ENCODE measurements at regions not wholly inside any gene's neighbourhood (a gene's known extent, or its start where the extent isn't known, plus 50 kb on each side); places are given as distances from the start of the nearest gene placed in this dataset.

GRCh38 chr3:139839014-139839413 lies 96.0 kb upstream of the CLSTN2 start:
- no peak overlapping the region for H3K4me3 ChIP-seq (ENCODE audit: low read depth, low read length)
- CTCF ChIA-PET = no interaction called here
- no peaks in the 10 kb centered on the region for H3K36me3 ChIP-seq (ENCODE audit: control insufficient read depth, insufficient read depth, low read length)
- H3K27me3 ChIP-seq (ENCODE audit: control insufficient read depth, insufficient read depth, low read length) = no peaks in the 10 kb centered on the region
- POLR2A ChIA-PET = no interaction called here
- no peak for DNase-seq (ENCODE audit: low read depth)
- TF ChIP-seq CTCF (IDR thresholded peaks at IDR 0.05; ENCODE audit: insufficient read depth, low read depth, low read length) = no peak

GRCh38 chr3:139838269-139838957 lies 96.6 kb upstream of the CLSTN2 start:
- no peaks in the 10 kb centered on the region for H3K36me3 ChIP-seq (ENCODE audit: control insufficient read depth, insufficient read depth, low read length)
- H3K4me3 ChIP-seq (ENCODE audit: low read depth, low read length) = no peak overlapping the region
- DNase-seq (ENCODE audit: low read depth) = no peak
- ChIA-PET CTCF (no interaction called here), POLR2A (no interaction called here)
- no peaks in the 10 kb centered on the region for H3K27me3 ChIP-seq (ENCODE audit: control insufficient read depth, insufficient read depth, low read length)
- no peak for TF ChIP-seq CTCF (IDR thresholded peaks at IDR 0.05; ENCODE audit: insufficient read depth, low read depth, low read length)

- no peak for DNase-seq (ENCODE audit: low read depth)
- H3K36me3 ChIP-seq (ENCODE audit: control insufficient read depth, insufficient read depth, low read length) = no peaks in the 10 kb centered on the region
- no peak for TF ChIP-seq CTCF (IDR thresholded peaks at IDR 0.05; ENCODE audit: insufficient read depth, low read depth, low read length)
- ChIA-PET CTCF (no interaction called here), POLR2A (no interaction called here)
- H3K27me3 ChIP-seq (ENCODE audit: control insufficient read depth, insufficient read depth, low read length) = no peaks in the 10 kb centered on the region
- no peak overlapping the region for H3K4me3 ChIP-seq (ENCODE audit: low read depth, low read length)
These were observed 98.1 kb upstream of the CLSTN2 start for GRCh38 chr3:139836698-139837464.

GRCh38 chr3:139835830-139836683 lies 98.9 kb upstream of the CLSTN2 start:
- Histone ChIP-seq H3K4me3 (ENCODE audit: low read depth, low read length) (no peak overlapping the region), H3K36me3 (ENCODE audit: control insufficient read depth, insufficient read depth, low read length) (no peaks in the 10 kb centered on the region), H3K27me3 (ENCODE audit: control insufficient read depth, insufficient read depth, low read length) (no peaks in the 10 kb centered on the region)
- TF ChIP-seq CTCF (IDR thresholded peaks at IDR 0.05; ENCODE audit: insufficient read depth, low read depth, low read length) = no peak
- DNase-seq (ENCODE audit: low read depth) = no peak
- ChIA-PET CTCF (no interaction called here), POLR2A (no interaction called here)

- Histone ChIP-seq H3K27me3 (ENCODE audit: control insufficient read depth, insufficient read depth, low read length) (no peaks in the 10 kb centered on the region), H3K4me3 (ENCODE audit: low read depth, low read length) (no peak overlapping the region), H3K36me3 (ENCODE audit: control insufficient read depth, insufficient read depth, low read length) (no peaks in the 10 kb centered on the region)
- DNase-seq (ENCODE audit: low read depth) = no peak
- CTCF ChIA-PET = no interaction called here
- no peak for TF ChIP-seq CTCF (IDR thresholded peaks at IDR 0.05; ENCODE audit: insufficient read depth, low read depth, low read length)
- POLR2A ChIA-PET = no interaction called here
These were observed 102.0 kb upstream of the CLSTN2 start for GRCh38 chr3:139832998-139833397.

Measured in BJ (cell line).